GM21390 (cell line): ENCODE measurements at regions not wholly inside any gene's neighbourhood (a gene's known extent, or its start where the extent isn't known, plus 50 kb on each side); places are given as distances from the start of the nearest gene placed in this dataset.
"Not testable (repeated sequence)": the region's sequence is repeated elsewhere in the genome, so short reads cannot be mapped to it uniquely, and the experiment has no call there.

ENCODE experiments used
- ATAC-seq: cut with Tn5 transposase; IDR thresholded peaks from one replicate; pipeline ENCODE4 v1.9.1; 2021; ENCODE audit not compliant: unreplicated experiment

DNA sequence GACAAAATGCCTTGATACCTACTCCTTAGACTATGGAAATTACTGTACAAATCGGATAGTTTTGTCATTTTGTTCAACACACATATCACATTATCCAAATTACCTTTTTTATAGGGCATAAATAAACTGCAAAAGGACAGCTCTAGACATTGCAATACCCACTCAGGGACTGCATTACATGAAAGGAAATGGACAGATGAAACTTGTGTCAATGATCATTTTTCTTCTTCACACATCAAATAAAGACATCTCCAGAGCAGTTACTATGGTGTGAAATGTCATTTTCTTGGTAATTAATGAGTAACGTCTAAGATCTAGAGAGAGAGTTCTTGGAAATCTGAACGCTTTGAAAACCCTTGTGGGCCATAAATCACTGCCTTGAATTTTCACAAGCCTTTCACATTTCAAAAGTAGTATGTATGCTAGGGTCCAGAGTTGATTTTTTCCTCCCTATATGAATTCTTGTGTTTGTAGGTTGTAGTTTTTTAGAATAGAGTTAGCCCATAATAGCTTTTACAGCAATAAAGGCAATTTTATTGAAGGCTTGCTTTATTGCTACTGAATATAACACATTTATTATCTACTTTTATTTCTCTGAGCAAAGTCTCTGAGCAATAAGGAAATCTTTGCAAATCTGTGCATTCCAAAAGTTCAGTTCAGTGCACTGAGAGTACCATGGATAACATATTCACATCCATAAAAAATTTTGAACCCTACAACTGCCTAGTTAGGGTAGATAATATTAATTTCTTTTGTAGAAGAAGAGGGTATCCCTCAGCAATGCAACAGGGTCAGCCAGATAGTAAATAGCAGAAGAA, 358.0 kb upstream of the PCSK5 start:
- ATAC-seq = no peak

- no peak for ATAC-seq
These were observed 350.9 kb upstream of the PCSK5 start for GRCh38 chr9:75539523-75539922.

DNA sequence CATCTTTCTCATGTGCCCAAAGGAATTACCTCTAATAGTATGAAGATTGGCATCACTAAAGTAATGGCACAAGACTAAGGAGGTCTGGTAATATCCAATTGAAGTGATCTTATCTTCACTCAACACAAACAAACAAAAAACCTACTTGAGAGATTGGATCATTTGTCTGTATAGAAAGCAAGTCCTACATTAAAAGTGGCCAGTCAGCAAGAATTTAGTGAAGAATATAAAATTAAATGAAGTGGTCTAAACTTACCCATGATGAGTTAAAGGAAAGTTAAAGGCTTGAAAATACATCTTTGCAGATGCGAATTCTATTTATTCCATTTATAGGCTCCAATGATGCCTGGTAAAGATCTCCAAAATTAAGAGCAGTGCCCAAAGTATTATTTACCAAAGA, 350.3 kb upstream of the PCSK5 start:
- ATAC-seq = no peak

GRCh38 chr9:75541734-75542133, 348.7 kb upstream of the PCSK5 start:
- no peak for ATAC-seq

DNA sequence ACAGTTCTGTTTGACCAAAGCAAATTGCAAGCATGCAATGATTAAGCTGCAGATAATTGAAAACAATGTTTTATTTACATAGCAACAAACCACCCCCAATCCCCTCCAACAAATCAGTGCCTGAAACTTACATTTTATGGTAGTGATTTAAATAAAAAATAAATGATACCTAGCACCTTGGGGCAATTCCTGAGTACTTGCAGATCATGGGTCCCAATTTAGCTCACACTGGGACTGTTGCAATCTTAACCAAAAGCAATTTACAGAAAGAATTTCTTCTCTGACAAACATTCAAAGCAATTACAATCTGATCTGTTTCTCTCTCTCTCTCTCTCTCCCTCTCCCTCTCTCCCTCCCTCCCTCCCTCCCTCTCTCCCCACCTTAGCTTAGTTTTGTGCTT, 345.7 kb upstream of the PCSK5 start:
- ATAC-seq = no peak

- ATAC-seq = peak; percentile 72
These were observed 345.2 kb upstream of the PCSK5 start for GRCh38 chr9:75545287-75545686.

DNA sequence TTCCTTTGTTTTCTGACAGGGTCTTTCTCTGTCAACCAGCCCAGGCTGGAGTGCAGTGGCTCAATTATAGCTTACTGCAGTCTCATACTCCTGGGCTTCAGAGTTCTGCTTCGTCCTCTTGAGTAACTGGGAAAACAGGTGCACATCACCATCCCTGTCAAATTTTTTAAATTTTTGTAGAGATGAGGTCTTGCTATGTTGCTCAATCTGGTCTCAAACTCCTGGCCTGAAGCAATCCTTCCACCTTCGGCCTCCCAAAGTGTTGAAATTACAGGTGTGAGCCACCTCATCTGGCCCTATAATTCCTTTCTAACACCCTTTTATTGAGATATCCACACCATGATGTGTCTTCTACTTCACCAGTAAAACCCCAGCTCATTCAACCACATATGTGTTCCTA, 341.6 kb upstream of the PCSK5 start:
- ATAC-seq = no peak

DNA sequence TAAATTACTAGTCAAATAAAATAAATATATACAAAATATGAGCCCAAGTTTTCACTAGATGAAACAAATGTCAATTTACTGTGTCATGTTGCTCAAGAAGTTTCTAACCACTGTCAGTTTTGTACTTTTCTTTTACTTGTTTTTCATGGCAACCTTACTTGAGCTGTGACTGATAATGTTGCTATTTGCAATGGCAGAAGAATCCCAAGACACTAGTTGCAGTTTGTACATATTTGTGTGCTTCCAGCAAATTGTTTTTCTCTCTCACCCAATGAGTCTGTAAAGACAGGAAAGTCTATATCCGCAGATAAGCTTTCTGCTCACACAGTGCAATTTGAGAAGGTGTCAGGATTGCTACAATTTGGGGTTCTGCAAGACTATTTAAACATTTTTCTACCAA, 338.6 kb upstream of the PCSK5 start:
- ATAC-seq = no peak

DNA sequence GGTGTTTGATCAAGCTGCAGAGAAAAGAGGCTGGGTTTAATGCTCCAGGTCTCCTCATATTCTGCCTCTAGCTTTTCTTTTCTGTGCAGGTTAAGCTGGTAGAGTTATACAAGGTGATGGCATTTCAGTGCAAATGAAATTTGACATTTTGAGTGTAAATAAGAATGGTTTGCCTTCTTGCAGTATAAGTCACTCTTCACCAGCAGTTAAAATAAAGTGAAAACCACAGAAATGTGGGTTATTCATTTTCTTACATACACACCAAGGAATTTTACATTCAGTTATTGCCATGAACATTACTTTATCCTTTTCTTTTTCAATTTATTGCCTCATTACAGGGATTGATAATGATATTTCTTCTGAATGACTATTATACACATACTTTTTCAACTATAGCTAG, 337.5 kb upstream of the PCSK5 start:
- no peak for ATAC-seq

DNA sequence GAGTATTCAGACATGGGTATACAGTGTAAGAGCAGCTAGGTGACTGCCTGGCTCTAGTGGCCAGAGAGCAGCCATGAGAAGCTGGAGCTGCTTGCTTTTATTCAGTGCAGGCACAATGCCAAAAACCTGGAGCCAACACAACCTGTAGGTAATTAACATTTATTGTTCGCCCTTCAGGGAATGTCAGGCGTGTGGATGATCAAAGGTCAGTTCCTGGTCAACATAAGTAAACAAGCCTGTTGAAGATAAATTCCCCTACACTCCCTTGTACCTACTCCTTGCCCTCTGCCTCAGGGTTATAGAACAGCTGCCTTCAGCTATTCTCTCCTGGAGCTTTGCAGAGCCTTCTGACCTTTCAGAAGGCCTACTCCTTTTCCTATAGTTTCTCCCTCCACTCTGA, 323.7 kb upstream of the PCSK5 start:
- ATAC-seq = not testable (repeated sequence)

- ATAC-seq = no peak
These were observed 319.9 kb upstream of the PCSK5 start for GRCh38 chr9:75570538-75570937.

- no peak for ATAC-seq
These were observed 315.9 kb upstream of the PCSK5 start for GRCh38 chr9:75574569-75574968.

GRCh38 chr9:75582870-75583269, 307.6 kb upstream of the PCSK5 start:
- ATAC-seq = no peak

GRCh38 chr9:75588808-75589207, 301.7 kb upstream of the PCSK5 start:
- no peak for ATAC-seq

DNA sequence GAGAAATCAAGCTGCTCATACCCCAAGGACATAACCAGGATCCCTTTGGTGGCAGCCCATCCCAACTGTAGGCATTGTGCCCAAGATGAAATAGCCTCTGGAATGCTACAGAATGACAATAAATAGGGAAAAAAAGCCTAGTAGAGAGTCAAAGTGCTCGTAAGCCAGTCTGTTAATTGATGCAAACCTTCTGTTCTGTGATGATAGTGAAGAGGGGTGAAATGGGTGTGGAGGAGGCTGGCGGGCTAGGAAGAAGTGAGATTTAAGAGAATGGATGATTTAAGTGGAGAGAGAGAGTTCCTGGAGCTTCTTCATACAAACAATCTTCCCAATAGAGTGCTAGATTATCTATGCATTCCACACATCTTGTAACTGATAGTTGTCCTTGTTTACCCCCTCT, 301.0 kb upstream of the PCSK5 start:
- no peak for ATAC-seq

- no peak for ATAC-seq
These were observed 298.5 kb upstream of the PCSK5 start for GRCh38 chr9:75591972-75592371.

- no peak for ATAC-seq
These were observed 297.9 kb upstream of the PCSK5 start for GRCh38 chr9:75592586-75592985.

- ATAC-seq = no peak
These were observed 296.6 kb upstream of the PCSK5 start for GRCh38 chr9:75593920-75594319.

DNA sequence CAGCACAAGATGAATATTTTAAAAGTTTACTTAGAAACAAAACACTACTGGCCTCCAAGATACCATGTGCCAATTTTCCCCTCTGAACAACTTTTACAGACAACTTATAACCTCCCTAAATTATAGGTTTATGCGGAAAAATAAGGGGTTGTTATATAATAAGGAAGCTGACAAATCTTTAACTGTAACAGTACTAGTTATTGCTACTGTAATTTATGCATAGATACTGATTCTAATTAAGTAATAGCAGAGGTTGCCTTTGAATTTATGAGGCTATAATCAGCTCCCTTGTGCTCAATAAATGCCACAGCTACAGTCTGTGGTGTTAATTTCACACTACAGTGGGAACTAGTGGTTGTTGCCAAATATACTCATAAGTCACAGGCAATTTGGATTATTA, 291.3 kb upstream of the PCSK5 start:
- ATAC-seq = no peak

DNA sequence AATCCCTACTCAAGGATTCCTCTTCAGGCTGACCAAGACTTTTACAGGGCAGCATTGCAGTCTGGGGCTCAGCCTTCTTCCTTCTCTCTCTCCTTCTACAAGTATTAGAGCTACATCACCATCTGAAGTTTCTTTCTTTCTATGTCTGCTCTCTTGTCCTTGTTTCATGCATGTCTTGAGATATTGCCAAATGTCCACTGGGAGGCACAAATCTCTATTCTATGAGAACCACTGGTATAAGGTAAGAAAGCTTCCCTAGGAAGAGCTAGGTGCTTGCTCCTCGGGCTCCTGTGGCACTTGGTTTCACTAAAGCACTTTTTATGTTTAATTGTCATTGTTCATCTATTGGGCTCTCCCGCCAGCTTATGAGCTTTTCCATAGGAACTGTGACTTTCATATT, 289.2 kb upstream of the PCSK5 start:
- ATAC-seq = no peak

DNA sequence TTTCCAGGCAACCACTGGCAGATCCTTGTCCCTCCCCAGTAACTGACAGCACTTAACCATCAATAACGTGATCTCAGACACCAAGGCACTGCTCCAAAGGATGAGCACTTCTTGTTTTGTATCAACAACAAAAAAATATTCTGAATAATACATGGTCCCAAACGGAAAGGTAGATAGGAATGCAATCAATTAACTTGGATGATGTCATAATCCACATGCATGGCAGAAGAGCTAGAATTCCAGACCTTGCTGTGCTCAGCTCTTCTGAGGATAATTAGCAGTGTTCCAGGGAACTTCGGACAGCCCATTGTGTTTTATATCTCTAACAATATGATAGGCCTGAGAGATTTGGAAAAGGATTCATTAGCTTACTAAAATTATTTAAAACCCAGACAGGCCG, 288.4 kb upstream of the PCSK5 start:
- no peak for ATAC-seq

DNA sequence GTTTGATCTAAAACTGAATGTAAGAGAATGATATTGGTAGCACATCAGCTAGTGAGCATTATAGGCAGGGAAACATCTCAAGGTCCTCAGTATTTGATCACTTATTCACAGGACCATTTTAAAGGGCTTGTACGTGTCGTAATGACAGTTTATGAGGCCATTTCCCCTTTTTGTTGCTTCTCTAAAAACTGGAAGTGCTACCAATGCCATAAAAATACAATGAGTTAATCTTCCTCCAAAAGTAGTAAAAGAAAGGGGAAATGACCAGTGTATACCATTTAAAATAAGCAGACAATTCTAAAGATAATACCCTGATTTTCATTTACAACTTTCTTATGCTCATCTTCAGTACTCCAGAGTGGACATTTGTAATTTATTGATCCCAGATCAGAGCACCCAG, 285.8 kb upstream of the PCSK5 start:
- ATAC-seq = no peak

DNA sequence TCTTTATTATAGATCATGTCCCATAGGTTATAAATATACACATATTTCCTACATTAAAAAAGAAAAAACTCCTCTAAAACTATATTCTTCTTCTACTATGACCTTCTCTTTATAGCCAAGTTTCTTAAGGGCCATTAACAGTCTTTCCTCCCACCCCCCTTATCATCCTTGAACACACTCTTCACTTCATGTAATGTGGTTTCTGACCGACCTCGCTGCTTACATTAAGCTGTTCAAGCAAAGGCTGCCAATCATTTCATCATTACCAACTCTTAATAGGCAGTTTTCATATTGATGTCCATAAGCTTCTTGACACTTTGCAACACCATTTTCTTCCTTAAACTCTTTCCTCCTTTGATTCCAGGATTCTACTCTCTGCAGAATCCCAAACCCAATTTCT, 283.0 kb upstream of the PCSK5 start:
- no peak for ATAC-seq
